ENCODE measurements at regions not wholly inside any gene's neighbourhood (a gene's known extent, or its start where the extent isn't known, plus 50 kb on each side); places are given as distances from the start of the nearest gene placed in this dataset.

DNA sequence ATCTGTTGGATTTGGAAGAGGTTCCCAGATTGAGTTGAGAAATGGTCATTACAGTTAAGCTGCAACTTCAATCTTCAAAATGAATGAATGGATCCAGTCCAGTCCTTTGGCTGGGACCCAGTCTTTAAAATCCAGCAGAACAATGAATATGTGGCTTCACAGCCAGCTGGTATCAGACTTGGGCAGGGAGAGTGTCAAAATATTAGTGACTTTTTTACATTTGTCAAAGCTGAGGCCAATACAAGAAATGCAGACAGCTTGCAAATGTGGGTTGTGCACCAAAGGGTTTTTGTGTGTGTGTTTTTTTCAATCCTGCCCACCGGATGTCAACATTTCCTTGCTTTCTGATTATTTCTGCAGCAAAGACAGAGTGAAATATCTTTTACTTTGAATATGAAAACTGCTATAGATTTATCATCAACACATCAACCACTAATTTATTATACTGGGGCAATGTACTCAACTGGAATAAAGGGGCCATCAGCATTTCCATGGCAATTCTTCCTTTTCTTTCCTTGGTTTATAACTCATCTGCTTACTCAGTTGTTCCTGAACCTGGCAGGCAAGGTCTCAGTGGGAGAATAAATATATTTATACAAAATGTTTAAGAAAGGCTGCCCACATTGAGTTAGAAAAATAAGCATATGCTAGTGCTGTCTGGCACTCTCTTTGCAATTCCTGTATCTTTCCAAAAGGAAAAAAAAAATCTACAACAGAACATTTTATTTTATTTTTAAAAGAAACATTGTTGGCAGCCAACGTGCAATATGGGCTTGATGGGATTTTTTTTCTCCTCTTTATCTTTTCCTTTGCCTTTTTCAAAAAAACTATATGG lies 491.6 kb upstream of the C1orf87 start:
- TF ChIP-seq, protein P1, sequence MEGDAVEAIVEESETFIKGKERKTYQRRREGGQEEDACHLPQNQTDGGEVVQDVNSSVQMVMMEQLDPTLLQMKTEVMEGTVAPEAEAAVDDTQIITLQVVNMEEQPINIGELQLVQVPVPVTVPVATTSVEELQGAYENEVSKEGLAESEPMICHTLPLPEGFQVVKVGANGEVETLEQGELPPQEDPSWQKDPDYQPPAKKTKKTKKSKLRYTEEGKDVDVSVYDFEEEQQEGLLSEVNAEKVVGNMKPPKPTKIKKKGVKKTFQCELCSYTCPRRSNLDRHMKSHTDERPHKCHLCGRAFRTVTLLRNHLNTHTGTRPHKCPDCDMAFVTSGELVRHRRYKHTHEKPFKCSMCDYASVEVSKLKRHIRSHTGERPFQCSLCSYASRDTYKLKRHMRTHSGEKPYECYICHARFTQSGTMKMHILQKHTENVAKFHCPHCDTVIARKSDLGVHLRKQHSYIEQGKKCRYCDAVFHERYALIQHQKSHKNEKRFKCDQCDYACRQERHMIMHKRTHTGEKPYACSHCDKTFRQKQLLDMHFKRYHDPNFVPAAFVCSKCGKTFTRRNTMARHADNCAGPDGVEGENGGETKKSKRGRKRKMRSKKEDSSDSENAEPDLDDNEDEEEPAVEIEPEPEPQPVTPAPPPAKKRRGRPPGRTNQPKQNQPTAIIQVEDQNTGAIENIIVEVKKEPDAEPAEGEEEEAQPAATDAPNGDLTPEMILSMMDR (IDR thresholded peaks at IDR 0.05; ENCODE audit: insufficient read depth, low read depth, low read length, missing control alignments) = no peak
- no peak for DNase-seq (ENCODE audit: low read depth)
- H3K4me3 ChIP-seq (ENCODE audit: low read depth, low read length) = no peak overlapping the region

DNA sequence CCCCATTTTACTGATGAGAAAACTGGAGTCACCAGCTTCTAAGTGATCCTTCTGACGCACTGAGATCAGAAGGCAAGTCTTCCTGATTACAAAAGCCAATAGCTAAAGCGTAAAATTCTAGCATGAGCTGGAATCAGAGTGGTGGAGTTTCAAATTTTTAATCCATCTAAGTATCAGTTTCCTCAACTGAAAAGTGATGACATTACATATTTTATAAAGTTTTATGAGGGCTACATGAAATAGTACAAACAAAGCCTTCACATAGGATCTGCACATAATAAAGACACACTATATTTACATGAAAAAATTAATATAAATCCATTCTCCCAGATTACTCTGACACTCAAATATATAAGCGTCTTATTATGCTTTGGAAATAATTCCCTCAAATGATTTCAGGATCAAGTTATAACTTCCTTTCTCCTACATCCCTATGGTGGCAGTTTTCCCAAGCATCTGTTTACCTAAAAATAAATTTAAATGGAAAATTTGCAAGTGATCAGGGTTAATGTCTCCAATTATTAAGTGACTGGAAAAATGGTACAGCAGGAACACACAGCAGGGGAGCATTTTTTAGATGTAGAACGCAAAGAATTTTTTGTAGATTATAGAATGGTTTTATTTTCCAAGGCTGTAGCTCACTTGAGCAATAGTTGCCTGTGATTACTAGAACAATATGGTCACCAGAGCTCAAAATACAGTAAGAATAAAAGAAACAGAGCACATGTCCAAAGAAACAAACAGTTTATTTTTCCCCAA lies 490.4 kb upstream of the C1orf87 start:
- TF ChIP-seq, protein P1 (IDR thresholded peaks at IDR 0.05; ENCODE audit: insufficient read depth, low read depth, low read length, missing control alignments) = no peak
- H3K4me3 ChIP-seq (ENCODE audit: low read depth, low read length) = no peak overlapping the region
- DNase-seq (ENCODE audit: low read depth) = no peak

DNA sequence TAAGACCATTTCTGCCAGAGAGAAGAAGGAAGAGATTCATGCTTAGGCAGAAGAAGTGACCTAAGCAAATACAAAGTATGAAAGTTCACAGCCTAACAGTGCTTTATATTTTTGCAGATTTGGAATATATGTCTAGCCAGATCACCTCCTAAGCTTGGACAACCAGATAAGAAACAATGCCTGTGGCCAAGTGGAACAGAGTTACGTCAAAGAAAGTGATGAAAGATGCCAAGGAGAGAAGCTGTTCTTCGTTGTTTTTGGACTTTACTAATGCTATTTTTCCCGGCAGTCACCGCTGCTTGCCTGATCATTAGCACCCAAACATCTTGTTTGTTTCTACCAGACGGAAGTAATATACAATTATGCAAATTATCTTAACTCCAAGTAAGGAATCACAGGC lies 489.2 kb upstream of the C1orf87 start:
- TF ChIP-seq, protein P1 (IDR thresholded peaks at IDR 0.05; ENCODE audit: insufficient read depth, low read depth, low read length, missing control alignments) = no peak
- no peak for DNase-seq (ENCODE audit: low read depth)
- no peak overlapping the region for H3K4me3 ChIP-seq (ENCODE audit: low read depth, low read length)

DNA sequence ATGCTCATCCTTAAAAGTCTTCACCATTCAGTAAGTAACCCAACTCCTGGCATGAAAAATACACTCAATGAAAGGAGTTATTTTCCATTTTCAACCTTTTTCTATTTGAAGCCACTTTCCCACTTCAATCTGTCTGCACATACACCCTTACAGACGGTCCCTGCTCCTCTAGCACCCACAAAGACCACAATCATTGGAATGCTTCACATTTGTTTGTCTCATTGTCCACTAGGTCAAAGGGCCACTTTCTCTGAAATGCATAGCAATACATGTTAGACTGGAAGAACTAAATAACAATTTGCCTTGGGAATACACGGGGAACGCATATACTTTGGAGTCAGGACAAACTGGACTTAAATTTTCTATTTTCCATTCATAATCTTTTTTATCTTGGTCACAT lies 487.1 kb upstream of the C1orf87 start:
- no peak overlapping the region for H3K4me3 ChIP-seq (ENCODE audit: low read depth, low read length)
- DNase-seq (ENCODE audit: low read depth) = no peak
- TF ChIP-seq, protein P1 (IDR thresholded peaks at IDR 0.05; ENCODE audit: insufficient read depth, low read depth, low read length, missing control alignments) = no peak

DNA sequence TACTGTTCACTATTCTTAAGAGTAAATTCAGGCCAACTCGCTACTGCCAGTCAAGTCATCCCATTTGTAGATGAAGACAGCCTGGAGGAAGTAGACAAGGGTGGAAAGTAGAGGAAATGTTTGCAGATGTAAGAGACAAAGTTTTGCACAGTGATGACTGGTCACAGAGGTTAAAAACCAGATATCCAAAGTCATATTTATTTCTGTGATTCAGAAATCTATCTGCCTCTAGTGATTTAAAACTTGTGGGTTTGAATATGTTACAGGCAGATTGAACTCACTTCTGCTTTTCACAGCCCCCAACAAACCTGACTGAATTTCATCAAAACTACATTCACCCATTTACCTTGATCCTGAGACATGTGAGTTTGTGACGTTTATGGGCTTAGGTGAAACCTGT lies 484.7 kb upstream of the C1orf87 start:
- TF ChIP-seq, protein P1 (IDR thresholded peaks at IDR 0.05; ENCODE audit: insufficient read depth, low read depth, low read length, missing control alignments) = no peak

DNA sequence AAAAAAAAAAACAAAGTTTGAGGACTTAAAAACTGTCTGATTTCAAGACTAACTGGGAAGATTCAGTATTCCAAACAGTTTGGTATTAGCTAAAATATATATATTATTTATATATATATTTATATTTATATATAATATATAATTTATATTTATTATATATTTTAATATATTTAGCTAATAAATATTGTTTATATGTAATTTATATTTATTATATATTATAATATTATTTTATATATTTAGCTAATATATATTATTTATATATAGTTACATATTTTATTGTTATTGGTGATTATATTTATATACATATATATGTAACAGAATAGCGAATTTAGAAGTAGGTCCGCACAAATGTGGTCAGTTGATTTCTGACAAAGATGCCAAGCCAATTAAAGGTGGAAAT lies 480.2 kb upstream of the C1orf87 start:
- TF ChIP-seq, protein P1 (IDR thresholded peaks at IDR 0.05; ENCODE audit: insufficient read depth, low read depth, low read length, missing control alignments) = no peak
- DNase-seq (ENCODE audit: low read depth) = no peak
- H3K4me3 ChIP-seq (ENCODE audit: low read depth, low read length) = no peak overlapping the region

More for the DNA sequence above, 484.7 kb upstream of the C1orf87 start:
- H3K4me3 ChIP-seq (ENCODE audit: low read depth, low read length) = no peak overlapping the region
- no peak for DNase-seq (ENCODE audit: low read depth)
